K562 (cell line): ENCODE measurements at regions not wholly inside any gene's neighbourhood (a gene's known extent, or its start where the extent isn't known, plus 50 kb on each side); places are given as distances from the start of the nearest gene placed in this dataset.

Experiments used
- ATAC-seq: fragments of 200-7000 bp; cut with Tn5 transposase; 3 replicates; pipeline ENCODE4 v1.9.1; 2020; ENCODE audit warnings: moderate library complexity
- BruUV-seq: library from RNA; stranded (reverse); fragments of 400-500 nt; replicated peaks from 2 replicates; lab custom pipeline; 2021; lab: Mats Ljungman, UMichigan
- CTCF ChIA-PET: fragments of 300-600 bp; formaldehyde crosslinking; extraction: SDS; loops from one replicate; lab custom pipeline; 2021; ENCODE audit warnings: low intra/inter-chr PET ratio; lab: Yijun Ruan, JAX
- POLR2A ChIA-PET: fragments of 300-600, 350-650 bp; sonication (Branson Sonifier 250); formaldehyde crosslinking; extraction: SDS; loops from one replicate; lab custom pipeline; 2021; ENCODE audit warnings: antibody characterized with exemption, inconsistent platforms; lab: Yijun Ruan, JAX
- DNase-seq, 4 experiments: peaks; one replicate each; pipeline versions ENCODE4 v3.0.0 to v3.0.0-alpha.2; 2011 to 2018; ENCODE audit warnings: low spot score in 3 of 4, mixed read lengths in 3 of 4; ENCODE audit errors: extremely low read depth in 1 of 4
- FAIRE-seq: peaks from 2 replicates; lab custom pipeline; 2011; peaks lifted over from hg19 to GRCh38; lab: Jason Lieb, UNC
- H2AFZ ChIP-seq: 2 replicates; pipeline ENCODE4 v1.6.0; 2011; ENCODE audit warnings: low read depth, low read length, control low read depth, inconsistent platforms
- H3K27ac ChIP-seq: fragments of 200-600 bp; 3 replicates; pipeline ENCODE4 v1.8.0; 2011; ENCODE audit warnings: low read depth, mild to moderate bottlenecking, control low read depth, inconsistent platforms, low read length, moderate library complexity, mixed read lengths; ENCODE audit errors: extremely low read depth
- H3K27me3 ChIP-seq, 2 experiments: fragments of 300-600 bp in 1 of 2; 2 replicates in 1 of 2; 3 replicates in 1 of 2; pipeline versions ENCODE4 v1.6.0 to v1.8.0; 2011; ENCODE audit warnings: inconsistent platforms in 2 of 2, low read length in 2 of 2, mild to moderate bottlenecking in 1 of 2, mixed read lengths in 1 of 2, moderate library complexity in 1 of 2; ENCODE audit not compliant: control insufficient read depth in 2 of 2, insufficient read depth in 2 of 2
- H3K36me3 ChIP-seq: fragments of 300-600 bp; 3 replicates; pipeline ENCODE4 v1.8.0; 2011; ENCODE audit warnings: mild to moderate bottlenecking, low read length, inconsistent platforms; ENCODE audit not compliant: control insufficient read depth, insufficient read depth
- H3K4me1 ChIP-seq, 2 experiments: fragments of 200-600 bp in 1 of 2; replicated peaks in 1 of 2; 2 replicates in 1 of 2; 3 replicates in 1 of 2; pipeline versions ENCODE4 v1.5.1 to v1.8.0; 2011; ENCODE audit warnings: inconsistent platforms in 2 of 2, low read length in 2 of 2, mild to moderate bottlenecking in 1 of 2, mixed read lengths in 1 of 2, moderate library complexity in 1 of 2; ENCODE audit not compliant: control insufficient read depth in 2 of 2, insufficient read depth in 2 of 2
- H3K4me2 ChIP-seq: 2 replicates; pipeline ENCODE4 v1.6.1; 2011; ENCODE audit warnings: low read length, control low read depth, inconsistent platforms, mixed read lengths; ENCODE audit not compliant: insufficient read depth
- H3K4me3 ChIP-seq: fragments of 200-600 bp; sonication (generic), shearing (Covaris generic); 2 replicates; pipeline ENCODE4 v1.5.1; 2016; ENCODE audit warnings: control low read depth, inconsistent platforms
- H3K79me2 ChIP-seq: fragments of 200-600 bp; 3 replicates; pipeline ENCODE4 v1.8.0; 2011; ENCODE audit warnings: low read length, inconsistent platforms; ENCODE audit not compliant: control insufficient read depth, insufficient read depth
- H3K9ac ChIP-seq, 2 experiments: 2 replicates each; pipeline versions ENCODE4 v1.6.0 to v1.6.1; 2011; ENCODE audit warnings: low read depth in 2 of 2, low read length in 2 of 2, control low read depth in 1 of 2, inconsistent platforms in 1 of 2, mild to moderate bottlenecking in 1 of 2, mixed read lengths in 1 of 2; ENCODE audit not compliant: insufficient read depth in 1 of 2
- H3K9me1 ChIP-seq: one replicate; pipeline ENCODE4 v1.6.0; 2011; ENCODE audit warnings: inconsistent platforms, mild to moderate bottlenecking, low read length, moderate library complexity; ENCODE audit not compliant: control insufficient read depth, insufficient read depth
- H3K9me3 ChIP-seq: replicated peaks from 2 replicates; pipeline ENCODE4 v1.5.1; 2011; ENCODE audit warnings: low read depth, low read length, inconsistent platforms; ENCODE audit not compliant: control insufficient read depth, insufficient read depth
- H4K20me1 ChIP-seq: replicated peaks from 2 replicates; pipeline ENCODE4 v1.6.1; 2011; ENCODE audit warnings: low read length, inconsistent platforms, mixed read lengths; ENCODE audit not compliant: control insufficient read depth, insufficient read depth
- CBFA2T2 ChIP-seq: fragments of 450-650 bp; conservative IDR thresholded peaks from 2 replicates; pipeline ENCODE4 v1.6.1; 2017; ENCODE audit warnings: mild to moderate bottlenecking
- CBX8 ChIP-seq: fragments of 200-600 bp; sonication (generic); IDR thresholded peaks from 2 replicates; pipeline ENCODE4 v1.6.1; 2012; ENCODE audit warnings: borderline replicate concordance, mixed run types, low read depth, mild to moderate bottlenecking, moderate library complexity, mixed read lengths, low read length, control low read depth, inconsistent platforms; ENCODE audit not compliant: poor library complexity, severe bottlenecking; ENCODE audit errors: extremely low read depth
- DDX20 ChIP-seq: fragments of 450-650 bp; IDR thresholded peaks from 2 replicates; pipeline ENCODE4 v1.6.1; 2016; ENCODE audit warnings: missing genetic modification characterization, low read depth, mild to moderate bottlenecking, missing compliant biosample characterization, moderate library complexity
- FIP1L1 ChIP-seq: fragments of 200-400 bp; formaldehyde crosslinking; IDR thresholded peaks from 2 replicates; pipeline ENCODE4 v1.6.1; 2018; ENCODE audit warnings: mild to moderate bottlenecking, low read depth, low read length; ENCODE audit not compliant: poor library complexity, severe bottlenecking
- NCOA4 ChIP-seq: fragments of 450-650 bp; IDR thresholded peaks from 2 replicates; pipeline ENCODE4 v1.6.1; 2018; ENCODE audit warnings: mild to moderate bottlenecking; ENCODE audit not compliant: partially characterized antibody
- RCOR1 ChIP-seq, 2 experiments: IDR thresholded peaks; 2 replicates each; pipeline ENCODE4 v1.6.1; 2012; ENCODE audit warnings: low read depth in 2 of 2, low read length in 2 of 2, borderline replicate concordance in 1 of 2, improper control_type of control experiment in 1 of 2
- RNF2 ChIP-seq: sonication (generic); IDR thresholded peaks from 2 replicates; pipeline ENCODE4 v1.6.1; 2016
- SPI1 ChIP-seq: IDR thresholded peaks from 2 replicates; pipeline ENCODE4 v1.6.1; 2011; ENCODE audit warnings: low read depth, low read length, control low read depth, borderline replicate concordance
- TAF9B ChIP-seq: fragments of 450-650 bp; IDR thresholded peaks from 2 replicates; pipeline ENCODE4 v1.6.1; 2018; ENCODE audit warnings: mild to moderate bottlenecking; ENCODE audit not compliant: partially characterized antibody
- TOE1 ChIP-seq, 2 experiments: fragments of 450-650 bp in 1 of 2; sonication (generic) in 1 of 2; formaldehyde crosslinking in 1 of 2; IDR thresholded peaks; 2 replicates each; pipeline versions ENCODE4 v1.7.1 to v1.8.0; 2016 to 2022; ENCODE audit warnings: borderline replicate concordance in 2 of 2, mild to moderate bottlenecking in 2 of 2, antibody characterized with exemption in 1 of 2, inconsistent platforms in 1 of 2, low read depth in 1 of 2, missing genetic modification reagents in 1 of 2, moderate library complexity in 1 of 2
- WGBS: fragments of 100-300 bp; shearing (Covaris generic); methylation state at CpG from one replicate; pipeline ENCODE4 v1.1.6; 2016; ENCODE audit warnings: low coverage, mixed read lengths; ENCODE audit not compliant: insufficient coverage; ENCODE audit errors: missing lambda C conversion rate; 5-methylcytosine and 5-hydroxymethylcytosine counted together
- in situ Hi-C: fragments of 300-500 bp; cut with MboI; formaldehyde crosslinking; loops from 4 replicates; pipeline ENCODE4 v1.15.0; 2018; ENCODE audit warnings: inconsistent platforms, mixed read lengths
- intact Hi-C: fragments of 100-400 bp; cut with micrococcal nuclease; formaldehyde crosslinking; loops from 2 replicates; pipeline ENCODE4 v1.14.2; 2022

DNA sequence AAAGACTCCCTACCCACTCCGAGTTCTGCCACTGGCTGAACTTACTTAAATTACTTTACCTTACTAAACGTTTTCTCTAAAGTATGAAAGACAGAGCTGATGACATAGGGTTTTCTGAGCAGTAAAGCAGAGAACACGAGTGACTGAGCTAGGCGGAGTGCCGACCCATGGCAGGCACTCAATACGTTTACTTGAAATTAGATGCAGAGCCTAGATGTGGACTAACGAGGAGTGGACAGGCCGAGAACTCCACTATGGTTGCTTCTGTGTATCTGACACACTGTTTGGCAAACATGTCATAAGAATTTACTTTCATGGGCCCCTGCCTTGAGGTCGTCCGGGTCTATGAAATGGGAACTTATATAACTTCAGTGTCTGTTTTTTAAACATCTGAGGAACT, 471.0 kb downstream of the STK39 start:
- no peaks in the 10 kb centered on the region for H3K9me3 ChIP-seq
- no peaks in the 10 kb centered on the region for H3K27me3 ChIP-seq
- H4K20me1 ChIP-seq: no peaks in the 10 kb centered on the region
- ChIA-PET CTCF (no interaction called here), POLR2A (no interaction called here)
- intact Hi-C loops (no loop called here), in situ Hi-C loops (no loop called here)
- ATAC-seq (peak; percentile 63), FAIRE-seq (no peak), DNase-seq (no peak)
- no peak overlapping the region for H3K27ac ChIP-seq
- TF ChIP-seq FIP1L1 (no peak), SPI1 (no peak), CBX8 (no peak), DDX20 (no peak), NCOA4 (no peak), CBFA2T2 (no peak), TOE1 (IDR thresholded peaks at IDR 0.05; ENCODE audit: borderline replicate concordance) (no peak), TOE1 (CRISPR knock-in tag; IDR thresholded peaks at IDR 0.05; ENCODE audit: borderline replicate concordance, low read depth) (no peak), RCOR1 (IDR thresholded peaks at IDR 0.05; ENCODE audit: borderline replicate concordance in 1 of 2, low read depth in 2 of 2, low read length in 2 of 2) (no peak), RNF2 (no peak), TAF9B (no peak)
- H3K4me3 ChIP-seq: no peak overlapping the region
- no peaks in the 10 kb centered on the region for H3K9me1 ChIP-seq
- no peak overlapping the region for H3K9ac ChIP-seq
- H2AFZ ChIP-seq: no peak overlapping the region
- BruUV-seq: no TSS peak
- WGBS: under 1% methylated on average over 10 of the region's 10 CpGs
- no peaks in the 10 kb centered on the region for H3K79me2 ChIP-seq
- H3K4me1 ChIP-seq: no peaks in the 10 kb centered on the region
- H3K4me2 ChIP-seq: no peak overlapping the region
- H3K36me3 ChIP-seq: no peaks in the 10 kb centered on the region
